ENCODE measurements at regions not wholly inside any gene's neighbourhood (a gene's known extent, or its start where the extent isn't known, plus 50 kb on each side); places are given as distances from the start of the nearest gene placed in this dataset.

DNA sequence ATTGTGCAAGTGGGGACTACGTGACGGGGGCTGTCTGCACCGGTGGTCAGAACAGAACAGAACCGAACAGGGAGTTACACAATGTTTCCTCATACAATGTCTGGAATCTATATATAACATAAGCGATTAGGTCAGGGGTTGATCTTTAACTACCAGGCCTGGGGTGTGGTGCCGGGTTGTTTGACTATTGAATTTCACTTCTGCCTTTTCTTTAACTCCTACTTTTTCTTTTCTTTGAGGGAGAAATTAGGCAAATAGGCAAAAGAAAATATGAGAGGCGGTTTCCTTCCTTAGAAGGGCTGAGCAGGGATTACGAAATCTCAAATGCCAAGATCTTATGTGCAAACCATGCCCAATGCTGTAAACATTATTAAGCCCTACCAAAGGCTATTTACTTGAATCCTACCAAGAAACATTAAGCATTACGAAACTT, 140.3 kb downstream of the SLC38A6 start:
- no peak for TF ChIP-seq EZH2phosphoT487 (IDR thresholded peaks at IDR 0.05; ENCODE audit: borderline replicate concordance, low read length)
- TF ChIP-seq EZH2 (IDR thresholded peaks at IDR 0.05; ENCODE audit: low read length, unreplicated experiment), result no peak
- no peak for TF ChIP-seq CTCF (conservative IDR thresholded peaks at IDR 0.05; ENCODE audit: low read depth, low read length)
- H3F3A ChIP-seq (ENCODE audit: low read length, unreplicated experiment), result no peaks in the 10 kb centered on the region
- peaks cover 3% of the 10 kb centered on the region; the same call in 1 of the 2 replicates for H3K4me1 ChIP-seq (ENCODE audit: insufficient read depth, low read length)
- intact Hi-C loops (cut with micrococcal nuclease), result no loop called here
- H3K9me2 ChIP-seq (replicated peaks; ENCODE audit: low read length), result no peaks in the 10 kb centered on the region
- H3K27ac ChIP-seq (ENCODE audit: low read length), result no peak overlapping the region
- no peaks in the 10 kb centered on the region for H3K27me3 ChIP-seq (ENCODE audit: low read length)
- ChIA-PET CTCF (no interaction called here), POLR2A (ENCODE audit: unreplicated experiment) (no interaction called here)
- BruUV-seq (replicated peaks), result no TSS peak
- H3K4me3 ChIP-seq (ENCODE audit: low read length), result no peak overlapping the region
- H4K20me1 ChIP-seq (ENCODE audit: low read length), result no peaks in the 10 kb centered on the region
- H3K36me3 ChIP-seq (ENCODE audit: low read depth, low read length), result no peaks in the 10 kb centered on the region
- no peak for ATAC-seq
- no peaks in the 10 kb centered on the region for H3K79me2 ChIP-seq (ENCODE audit: low read length)
- no peaks in the 10 kb centered on the region for H3K9me3 ChIP-seq (ENCODE audit: low read length)
- no peak for DNase-seq
- no peak overlapping the region for H3K4me2 ChIP-seq (ENCODE audit: low read length)
- no peak overlapping the region for H2AFZ ChIP-seq (ENCODE audit: low read length)
- H3K9ac ChIP-seq (ENCODE audit: low read length), result no peak overlapping the region

DNA sequence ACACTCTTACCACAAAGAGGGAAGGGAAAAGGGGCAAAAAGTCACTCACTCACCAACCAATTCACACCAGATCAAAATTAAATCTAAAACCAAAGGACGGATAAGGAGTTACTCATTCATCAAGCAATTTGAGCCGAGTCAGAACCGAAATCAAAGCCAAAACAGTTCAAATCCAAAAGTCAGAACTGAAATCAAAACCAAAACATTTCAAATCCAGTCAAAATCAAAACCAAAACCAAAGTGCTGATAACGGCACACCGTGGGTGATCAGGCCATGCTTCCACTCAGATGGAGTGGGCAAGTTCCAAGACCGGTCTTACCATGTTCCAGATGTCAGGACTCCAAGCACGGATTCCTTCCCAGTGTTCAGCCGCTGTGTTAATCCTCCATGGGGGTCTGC, 139.5 kb downstream of the SLC38A6 start:
- H3K27ac ChIP-seq (ENCODE audit: low read length), result no peak overlapping the region
- no peaks in the 10 kb centered on the region for H3K79me2 ChIP-seq (ENCODE audit: low read length)
- TF ChIP-seq EZH2 (IDR thresholded peaks at IDR 0.05; ENCODE audit: low read length, unreplicated experiment) (no peak), CTCF (conservative IDR thresholded peaks at IDR 0.05; ENCODE audit: low read depth, low read length) (no peak), EZH2phosphoT487 (IDR thresholded peaks at IDR 0.05; ENCODE audit: borderline replicate concordance, low read length) (no peak)

DNA sequence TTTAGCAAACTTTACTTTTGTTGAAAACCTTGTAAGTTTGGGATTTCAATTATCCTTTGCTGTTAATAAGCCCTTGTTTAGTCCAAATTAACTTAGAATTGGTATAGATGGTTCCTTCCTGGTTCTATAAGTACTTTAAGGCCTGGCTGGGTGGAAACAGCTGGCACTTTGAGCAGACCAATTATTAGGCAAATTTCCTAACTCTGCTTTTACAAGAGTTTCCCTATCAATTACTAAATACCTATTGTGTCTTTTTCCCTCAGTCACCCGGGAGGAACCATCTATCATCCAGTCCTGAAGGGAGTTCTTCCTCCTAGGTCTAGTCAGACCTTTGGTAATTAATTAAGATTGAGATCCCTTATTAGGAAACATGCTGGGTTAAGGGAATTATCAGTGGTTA, 138.0 kb downstream of the SLC38A6 start:
- no TSS peak for BruUV-seq (replicated peaks)
- Histone ChIP-seq H3K27me3 (ENCODE audit: low read length) (no peaks in the 10 kb centered on the region), H3K36me3 (ENCODE audit: low read depth, low read length) (no peaks in the 10 kb centered on the region; the same call in 1 of the 2 replicates), H3K4me2 (ENCODE audit: low read length) (no peak overlapping the region), H4K20me1 (ENCODE audit: low read length) (no peaks in the 10 kb centered on the region), H3K79me2 (ENCODE audit: low read length) (no peaks in the 10 kb centered on the region), H3K9me2 (replicated peaks; ENCODE audit: low read length) (no peaks in the 10 kb centered on the region), H3K9ac (ENCODE audit: low read length) (no peak overlapping the region), H3K27ac (ENCODE audit: low read length) (no peak overlapping the region), H3K4me3 (ENCODE audit: low read length) (no peak overlapping the region), H3K9me3 (ENCODE audit: low read length) (peaks cover 15% of the 10 kb centered on the region), H3F3A (ENCODE audit: low read length, unreplicated experiment) (no peaks in the 10 kb centered on the region), H2AFZ (ENCODE audit: low read length) (no peak overlapping the region), H3K4me1 (ENCODE audit: insufficient read depth, low read length) (peaks cover 9% of the 10 kb centered on the region)
- ChIA-PET CTCF (no interaction called here), POLR2A (ENCODE audit: unreplicated experiment) (no interaction called here)
- TF ChIP-seq EZH2 (IDR thresholded peaks at IDR 0.05; ENCODE audit: low read length, unreplicated experiment), result no peak
- TF ChIP-seq EZH2phosphoT487 (IDR thresholded peaks at IDR 0.05; ENCODE audit: borderline replicate concordance, low read length), result no peak
- TF ChIP-seq CTCF (conservative IDR thresholded peaks at IDR 0.05; ENCODE audit: low read depth, low read length), result no peak
- intact Hi-C loops (cut with micrococcal nuclease), result no loop called here
- DNase-seq, result no peak
- no peak for ATAC-seq

More for the DNA sequence above, 139.5 kb downstream of the SLC38A6 start:
- no peak for ATAC-seq
- no peak overlapping the region for H2AFZ ChIP-seq (ENCODE audit: low read length)
- no peak overlapping the region for H3K9ac ChIP-seq (ENCODE audit: low read length)
- no peak overlapping the region for H3K4me3 ChIP-seq (ENCODE audit: low read length)
- no peaks in the 10 kb centered on the region for H3K9me2 ChIP-seq (replicated peaks; ENCODE audit: low read length)
- DNase-seq, result no peak
- ChIA-PET CTCF (no interaction called here), POLR2A (ENCODE audit: unreplicated experiment) (no interaction called here)
- no peaks in the 10 kb centered on the region for H3K9me3 ChIP-seq (ENCODE audit: low read length)
- no peaks in the 10 kb centered on the region for H3K27me3 ChIP-seq (ENCODE audit: low read length)
- H3K4me1 ChIP-seq (ENCODE audit: insufficient read depth, low read length), result peaks cover 9% of the 10 kb centered on the region
- no peaks in the 10 kb centered on the region for H3K36me3 ChIP-seq (ENCODE audit: low read depth, low read length)
- intact Hi-C loops (cut with micrococcal nuclease), result no loop called here
- H3K4me2 ChIP-seq (ENCODE audit: low read length), result no peak overlapping the region
- H3F3A ChIP-seq (ENCODE audit: low read length, unreplicated experiment), result no peaks in the 10 kb centered on the region
- no peaks in the 10 kb centered on the region for H4K20me1 ChIP-seq (ENCODE audit: low read length)
- BruUV-seq (replicated peaks), result no TSS peak

Measured in PC-3 (cell line).